Memory B cell (primary cell): ENCODE measurements at regions not wholly inside any gene's neighbourhood (a gene's known extent, or its start where the extent isn't known, plus 50 kb on each side); places are given as distances from the start of the nearest gene placed in this dataset.

Source experiments
- ATAC-seq: fragments of 150-1000 bp; cut with Tn5 transposase; 2 replicates; pipeline ENCODE4 v1.10.0; 2021; ENCODE audit warnings: low read depth, mild to moderate bottlenecking, moderate library complexity
- DNase-seq, 2 donors: peaks; one replicate each; pipeline ENCODE4 v3.0.0; 2022; ENCODE audit warnings: low spot score in 2 of 2
- H3K27ac Mint-ChIP-seq: one replicate; pipeline ENCODE4 v1.8.0; 2022; ENCODE audit warnings: mild to moderate bottlenecking, moderate library complexity, mixed read lengths
- H3K27me3 Mint-ChIP-seq: one replicate; pipeline ENCODE4 v1.8.0; 2022; ENCODE audit warnings: mixed read lengths
- H3K36me3 Mint-ChIP-seq: one replicate; pipeline ENCODE4 v1.8.0; 2022; ENCODE audit warnings: mild to moderate bottlenecking, mixed read lengths
- H3K4me1 Mint-ChIP-seq: one replicate; pipeline ENCODE4 v1.8.0; 2022; ENCODE audit warnings: mixed read lengths
- H3K4me3 Mint-ChIP-seq: one replicate; pipeline ENCODE4 v1.8.0; 2022; ENCODE audit warnings: mild to moderate bottlenecking, moderate library complexity, mixed read lengths
- H3K9me3 Mint-ChIP-seq: one replicate; pipeline ENCODE4 v1.8.0; 2022; ENCODE audit warnings: mixed read lengths

GRCh38 chr5:148923023-148923422 lies 96.6 kb downstream of the ADRB2 start:
- no peak for ATAC-seq
- no peaks in the 10 kb centered on the region for H3K36me3 Mint-ChIP-seq
- H3K27ac Mint-ChIP-seq = no peak overlapping the region
- peaks cover 3% of the 10 kb centered on the region for H3K4me1 Mint-ChIP-seq
- no peak overlapping the region for H3K4me3 Mint-ChIP-seq
- no peaks in the 10 kb centered on the region for H3K9me3 Mint-ChIP-seq
- H3K27me3 Mint-ChIP-seq = peaks cover 14% of the 10 kb centered on the region
- no peak for DNase-seq

- ATAC-seq (no peak), DNase-seq (no peak)
- Mint-ChIP-seq H3K9me3 (no peaks in the 10 kb centered on the region), H3K27ac (no peak overlapping the region), H3K4me1 (peaks cover 3% of the 10 kb centered on the region), H3K4me3 (no peak overlapping the region), H3K27me3 (peaks cover 14% of the 10 kb centered on the region), H3K36me3 (no peaks in the 10 kb centered on the region)
Measured at GRCh38 chr5:148924817-148925216, 98.4 kb downstream of the ADRB2 start.

DNA sequence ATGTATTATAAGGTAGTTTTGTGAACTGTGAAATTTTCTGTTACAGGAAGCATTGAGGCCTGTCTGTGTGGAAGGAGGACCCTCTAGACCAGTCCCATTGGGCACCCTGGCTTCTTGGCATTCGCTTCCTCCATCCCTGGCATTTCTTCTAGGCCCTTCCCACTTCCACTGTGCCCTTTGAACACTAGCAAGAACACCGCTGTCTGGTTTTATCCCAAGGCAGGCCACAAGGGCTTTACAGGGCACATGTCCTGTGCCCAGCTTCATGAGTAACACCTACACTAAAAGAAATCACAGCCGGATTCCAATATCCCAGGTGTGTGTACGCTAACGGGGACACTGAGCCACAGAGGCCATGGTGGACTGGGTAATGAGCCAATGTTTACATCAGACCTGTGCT lies 99.8 kb downstream of the ADRB2 start:
- Mint-ChIP-seq H3K4me1 (peaks cover 6% of the 10 kb centered on the region), H3K27me3 (peaks cover 8% of the 10 kb centered on the region), H3K9me3 (no peaks in the 10 kb centered on the region), H3K4me3 (no peak overlapping the region), H3K36me3 (no peaks in the 10 kb centered on the region), H3K27ac (no peak overlapping the region)
- DNase-seq (no peak), ATAC-seq (no peak)

- peaks cover 12% of the 10 kb centered on the region for H3K4me1 Mint-ChIP-seq
- peaks cover 2% of the 10 kb centered on the region for H3K9me3 Mint-ChIP-seq
- peaks cover 6% of the 10 kb centered on the region for H3K27me3 Mint-ChIP-seq
- no peak overlapping the region for H3K4me3 Mint-ChIP-seq
- no peak for ATAC-seq
- H3K27ac Mint-ChIP-seq = no peak overlapping the region
- no peak for DNase-seq
- no peaks in the 10 kb centered on the region for H3K36me3 Mint-ChIP-seq
Measured at GRCh38 chr5:148927307-148927946, 101.0 kb downstream of the ADRB2 start.

DNA sequence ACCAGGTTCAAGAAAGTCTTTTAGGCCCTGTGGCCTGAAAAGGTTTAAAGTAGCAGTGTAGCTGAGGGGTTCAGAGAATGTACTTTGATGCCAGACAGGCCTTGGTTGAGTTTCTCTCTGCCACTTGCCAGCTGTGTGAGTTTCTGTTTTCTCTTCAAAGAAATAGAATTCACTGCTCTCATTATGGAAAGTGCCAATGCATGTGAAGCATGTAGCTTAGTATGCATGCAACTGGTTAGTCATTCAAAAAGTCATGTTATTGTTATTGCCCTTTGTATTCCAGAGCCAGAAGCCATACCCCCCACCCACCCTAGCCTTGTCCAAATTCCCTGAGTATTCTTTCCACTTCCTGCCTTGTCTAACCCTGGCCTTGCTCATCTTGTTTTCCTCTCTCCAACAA lies 101.7 kb downstream of the ADRB2 start:
- peaks cover 2% of the 10 kb centered on the region for H3K9me3 Mint-ChIP-seq
- H3K36me3 Mint-ChIP-seq = no peaks in the 10 kb centered on the region
- no peak overlapping the region for H3K4me3 Mint-ChIP-seq
- no peak for ATAC-seq
- no peak overlapping the region for H3K27ac Mint-ChIP-seq
- DNase-seq = no peak
- peaks cover 6% of the 10 kb centered on the region for H3K27me3 Mint-ChIP-seq
- H3K4me1 Mint-ChIP-seq = peaks cover 12% of the 10 kb centered on the region

DNA sequence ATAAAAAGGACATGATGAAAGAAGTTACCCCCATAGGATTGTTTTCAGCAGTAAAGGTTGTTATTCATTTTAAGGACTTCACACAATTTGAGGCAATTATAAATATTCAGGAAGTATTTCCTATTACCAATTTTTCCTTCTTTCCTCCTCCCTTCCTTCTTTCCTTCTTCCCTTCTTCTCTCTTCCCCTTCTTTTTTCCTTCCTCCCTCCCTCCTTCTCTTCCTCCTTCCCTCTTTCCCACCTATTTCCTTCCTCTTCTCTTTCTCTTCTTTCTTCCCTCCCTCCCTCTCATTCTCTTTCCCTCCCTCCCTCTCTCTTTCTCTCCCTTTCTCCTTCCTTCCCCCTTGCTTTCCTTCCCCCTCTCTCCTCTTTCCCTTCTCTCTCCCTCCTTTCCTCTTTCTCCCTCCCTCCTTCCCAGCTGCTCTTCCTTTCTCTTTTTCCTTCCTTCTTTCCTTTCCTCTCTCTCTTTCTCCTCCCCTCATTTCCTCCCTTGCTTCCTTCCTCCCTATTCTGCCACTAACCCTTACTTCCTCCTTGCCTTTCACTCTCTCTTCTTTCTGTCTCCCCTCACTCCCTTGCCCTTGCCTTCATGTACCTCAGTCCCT lies 105.1 kb downstream of the ADRB2 start:
- H3K9me3 Mint-ChIP-seq = peaks cover 2% of the 10 kb centered on the region
- no peak overlapping the region for H3K4me3 Mint-ChIP-seq
- H3K4me1 Mint-ChIP-seq = peaks cover 12% of the 10 kb centered on the region
- H3K27me3 Mint-ChIP-seq = peaks cover 2% of the 10 kb centered on the region
- no peak for DNase-seq
- H3K36me3 Mint-ChIP-seq = no peaks in the 10 kb centered on the region
- no peak for ATAC-seq
- no peak overlapping the region for H3K27ac Mint-ChIP-seq

DNA sequence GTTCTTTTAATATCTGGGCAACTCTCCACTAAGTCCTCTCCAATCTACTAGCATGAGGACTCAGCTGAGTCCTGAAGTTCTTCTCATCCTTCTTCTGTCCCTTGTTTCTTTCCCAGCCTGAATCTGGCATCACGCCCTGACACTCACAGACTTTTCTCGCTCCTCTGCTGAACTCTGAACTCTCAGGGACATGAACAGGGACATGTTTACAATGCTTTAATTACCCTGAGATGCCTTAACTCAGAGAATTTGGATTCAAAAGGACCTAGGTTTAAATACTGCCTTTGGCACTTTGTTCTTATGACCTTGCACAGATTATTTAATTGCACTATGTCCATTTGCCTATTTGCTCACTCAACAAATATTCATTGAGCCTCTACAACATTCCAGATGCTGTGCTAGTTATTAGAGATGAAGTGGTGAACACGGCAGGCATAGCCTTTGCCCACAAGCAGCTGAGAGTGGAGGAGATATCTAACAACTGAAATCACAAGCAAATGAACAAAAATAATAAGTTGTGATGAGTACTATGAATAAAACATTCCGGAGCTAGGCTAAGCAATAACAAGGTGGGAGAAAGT lies 106.0 kb downstream of the ADRB2 start:
- H3K9me3 Mint-ChIP-seq = peaks cover 2% of the 10 kb centered on the region
- peaks cover 12% of the 10 kb centered on the region for H3K4me1 Mint-ChIP-seq
- H3K27me3 Mint-ChIP-seq = no peaks in the 10 kb centered on the region
- DNase-seq (no peak), ATAC-seq (no peak)
- no peak overlapping the region for H3K27ac Mint-ChIP-seq
- no peak overlapping the region for H3K4me3 Mint-ChIP-seq
- H3K36me3 Mint-ChIP-seq = no peaks in the 10 kb centered on the region

DNA sequence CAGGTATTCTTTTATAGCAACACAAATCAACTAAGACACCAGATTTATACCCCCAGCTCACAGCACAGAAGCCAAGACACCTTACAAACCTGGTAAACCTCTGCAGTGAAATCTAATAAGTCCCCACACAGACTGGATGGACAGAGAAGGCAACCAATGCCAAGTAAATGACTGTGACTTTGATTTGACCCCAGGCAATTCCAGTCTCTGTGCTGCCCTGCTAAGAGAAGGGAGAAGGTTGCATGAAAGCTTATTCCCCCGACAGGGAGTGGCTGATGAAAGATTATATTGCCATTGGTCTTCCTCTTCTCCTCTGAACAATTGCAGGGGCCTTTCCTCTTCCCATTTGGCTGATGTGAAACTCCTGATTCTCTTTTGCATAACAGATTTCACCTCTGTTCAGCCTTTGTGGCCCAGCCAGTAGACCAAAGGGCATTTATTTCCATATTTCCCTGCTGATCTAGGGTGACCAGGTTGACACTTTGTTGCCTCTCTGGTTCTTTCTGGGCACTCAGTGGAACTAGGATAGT lies 107.6 kb downstream of the ADRB2 start:
- no peak overlapping the region for H3K4me3 Mint-ChIP-seq
- ATAC-seq = no peak
- peaks cover 1% of the 10 kb centered on the region for H3K27me3 Mint-ChIP-seq

DNA sequence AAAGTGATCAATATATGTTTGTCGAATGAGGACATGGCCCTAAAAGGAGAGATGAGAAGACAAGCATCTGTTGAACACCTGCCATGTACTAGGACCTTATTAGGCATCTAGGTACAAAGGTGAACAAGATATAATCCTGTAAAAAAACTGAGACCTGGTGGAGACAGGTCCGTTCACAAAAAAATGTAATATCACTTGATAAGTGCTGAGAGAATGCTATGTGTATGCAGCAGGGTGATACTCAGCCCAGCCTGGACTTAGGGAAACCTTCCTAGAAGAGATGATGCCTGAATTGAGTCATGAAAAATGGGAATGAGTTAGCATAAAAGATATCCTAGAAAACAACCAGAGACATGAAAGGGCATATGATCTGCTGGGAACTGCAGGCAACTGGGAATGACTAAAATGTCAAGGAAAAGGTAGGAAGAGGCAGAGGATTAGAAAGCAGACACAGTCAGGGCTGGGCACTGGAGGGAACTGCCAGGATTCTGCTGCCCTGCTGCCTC lies 108.5 kb downstream of the ADRB2 start:
- ATAC-seq (no peak), DNase-seq (no peak)
- Mint-ChIP-seq H3K27me3 (peaks cover 1% of the 10 kb centered on the region), H3K27ac (no peak overlapping the region), H3K4me3 (no peak overlapping the region), H3K9me3 (peaks cover 2% of the 10 kb centered on the region), H3K36me3 (no peaks in the 10 kb centered on the region), H3K4me1 (peaks cover 12% of the 10 kb centered on the region)

More for the DNA sequence above, 107.6 kb downstream of the ADRB2 start:
- Mint-ChIP-seq H3K9me3 (peaks cover 2% of the 10 kb centered on the region), H3K36me3 (no peaks in the 10 kb centered on the region), H3K27ac (no peak overlapping the region), H3K4me1 (peaks cover 12% of the 10 kb centered on the region)
- DNase-seq = no peak

DNA sequence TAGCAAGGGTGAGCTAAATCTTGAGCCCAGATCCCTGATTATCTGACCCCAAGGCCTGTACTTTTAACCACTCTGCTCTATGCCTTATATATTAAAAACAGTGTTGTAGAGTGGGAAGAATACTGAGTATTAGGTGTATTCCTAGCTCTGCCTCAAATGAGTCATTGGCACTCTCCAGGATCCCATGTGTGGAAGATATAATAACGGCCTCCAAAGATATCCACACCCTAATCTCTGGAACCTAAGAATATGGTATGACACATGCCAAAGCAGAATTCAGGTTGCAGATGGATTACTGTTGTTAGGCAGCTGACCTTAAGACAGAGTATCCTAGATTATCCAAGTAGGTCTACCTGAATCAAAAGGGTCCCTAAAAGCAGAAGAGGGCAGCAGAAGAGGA lies 110.8 kb downstream of the ADRB2 start:
- Mint-ChIP-seq H3K4me1 (no peaks in the 10 kb centered on the region), H3K9me3 (no peaks in the 10 kb centered on the region), H3K4me3 (no peak overlapping the region), H3K27me3 (peaks cover 5% of the 10 kb centered on the region), H3K36me3 (no peaks in the 10 kb centered on the region), H3K27ac (no peak overlapping the region)
- DNase-seq (no peak), ATAC-seq (no peak)

- H3K27me3 Mint-ChIP-seq = peaks cover 5% of the 10 kb centered on the region
- no peaks in the 10 kb centered on the region for H3K9me3 Mint-ChIP-seq
- ATAC-seq = no peak
- no peaks in the 10 kb centered on the region for H3K4me1 Mint-ChIP-seq
- H3K36me3 Mint-ChIP-seq = no peaks in the 10 kb centered on the region
- no peak for DNase-seq
- no peak overlapping the region for H3K27ac Mint-ChIP-seq
- no peak overlapping the region for H3K4me3 Mint-ChIP-seq
Measured at GRCh38 chr5:148937830-148938521, 111.6 kb downstream of the ADRB2 start.

DNA sequence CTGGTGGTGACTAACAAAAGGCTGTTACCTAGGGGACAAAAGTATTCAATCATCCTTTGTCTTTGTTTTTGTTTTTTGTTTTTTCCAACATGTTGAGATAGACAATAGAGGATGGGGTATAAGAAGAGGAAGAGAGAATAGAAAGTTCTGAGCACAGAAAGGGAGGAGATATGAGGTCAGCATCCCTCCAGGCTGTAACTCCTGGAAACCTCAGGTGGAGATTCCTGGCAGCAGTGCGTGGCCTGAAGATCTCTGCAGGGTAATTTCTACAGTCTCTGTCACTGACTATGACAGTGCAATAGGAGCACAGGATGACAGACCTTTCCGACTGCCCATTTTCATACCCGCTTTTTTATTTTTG lies 112.1 kb downstream of the ADRB2 start:
- Mint-ChIP-seq H3K36me3 (no peaks in the 10 kb centered on the region), H3K27me3 (peaks cover 5% of the 10 kb centered on the region), H3K27ac (no peak overlapping the region), H3K4me1 (no peaks in the 10 kb centered on the region), H3K9me3 (no peaks in the 10 kb centered on the region), H3K4me3 (no peak overlapping the region)
- DNase-seq (no peak), ATAC-seq (no peak)

- DNase-seq = no peak
Measured at GRCh38 chr5:148939676-148940075, 113.3 kb downstream of the ADRB2 start.

GRCh38 chr5:148941810-148942209 lies 115.4 kb downstream of the ADRB2 start:
- H3K4me1 Mint-ChIP-seq = no peaks in the 10 kb centered on the region
- no peaks in the 10 kb centered on the region for H3K9me3 Mint-ChIP-seq
- no peaks in the 10 kb centered on the region for H3K36me3 Mint-ChIP-seq
- H3K27ac Mint-ChIP-seq = no peak overlapping the region
- no peak overlapping the region for H3K4me3 Mint-ChIP-seq
- DNase-seq (no peak), ATAC-seq (no peak)
- H3K27me3 Mint-ChIP-seq = peaks cover 6% of the 10 kb centered on the region

More at GRCh38 chr5:148939676-148940075, 113.3 kb downstream of the ADRB2 start:
- no peak for ATAC-seq
- Mint-ChIP-seq H3K4me3 (no peak overlapping the region), H3K4me1 (no peaks in the 10 kb centered on the region), H3K9me3 (no peaks in the 10 kb centered on the region), H3K27me3 (peaks cover 6% of the 10 kb centered on the region), H3K36me3 (no peaks in the 10 kb centered on the region), H3K27ac (no peak overlapping the region)
